ENCODE measurements at regions not wholly inside any gene's neighbourhood (a gene's known extent, or its start where the extent isn't known, plus 50 kb on each side); places are given as distances from the start of the nearest gene placed in this dataset.

- no peak for TF ChIP-seq CTCF (IDR thresholded peaks at IDR 0.05; ENCODE audit: control insufficient read depth, insufficient read depth, low read depth, low read length, missing control alignments)
- DNase-seq (ENCODE audit: low read depth): no peak
These were observed 121.5 kb downstream of the POLR2M start for GRCh38 chr15:57827971-57828370.

GRCh38 chr15:57832183-57832582 is 125.7 kb downstream of the POLR2M start:
- DNase-seq (ENCODE audit: low read depth): no peak
- TF ChIP-seq CTCF (IDR thresholded peaks at IDR 0.05; ENCODE audit: control insufficient read depth, insufficient read depth, low read depth, low read length, missing control alignments): no peak
- H3K4me3 ChIP-seq (ENCODE audit: control insufficient read depth, low read depth, low read length): no peak overlapping the region

More at GRCh38 chr15:57827971-57828370, 121.5 kb downstream of the POLR2M start:
- no peak overlapping the region for H3K4me3 ChIP-seq (ENCODE audit: control insufficient read depth, low read depth, low read length)

- H3K4me3 ChIP-seq (ENCODE audit: control insufficient read depth, low read depth, low read length): no peak overlapping the region
- TF ChIP-seq CTCF (IDR thresholded peaks at IDR 0.05; ENCODE audit: control insufficient read depth, insufficient read depth, low read depth, low read length, missing control alignments): no peak
- no peak for DNase-seq (ENCODE audit: low read depth)
These were observed 128.6 kb downstream of the POLR2M start for GRCh38 chr15:57835119-57835518.

GRCh38 chr15:57849317-57849716 is 142.8 kb downstream of the POLR2M start:
- no peak for DNase-seq (ENCODE audit: low read depth)
- no peak for TF ChIP-seq CTCF (IDR thresholded peaks at IDR 0.05; ENCODE audit: control insufficient read depth, insufficient read depth, low read depth, low read length, missing control alignments)
- no peak overlapping the region for H3K4me3 ChIP-seq (ENCODE audit: control insufficient read depth, low read depth, low read length)

- H3K4me3 ChIP-seq (ENCODE audit: control insufficient read depth, low read depth, low read length): no peak overlapping the region
- no peak for TF ChIP-seq CTCF (IDR thresholded peaks at IDR 0.05; ENCODE audit: control insufficient read depth, insufficient read depth, low read depth, low read length, missing control alignments)
These were observed 148.0 kb downstream of the POLR2M start for GRCh38 chr15:57854531-57854930.

GRCh38 chr15:57857871-57858270 is 151.4 kb downstream of the POLR2M start:
- TF ChIP-seq CTCF (IDR thresholded peaks at IDR 0.05; ENCODE audit: control insufficient read depth, insufficient read depth, low read depth, low read length, missing control alignments): no peak
- H3K4me3 ChIP-seq (ENCODE audit: control insufficient read depth, low read depth, low read length): no peak overlapping the region
- DNase-seq (ENCODE audit: low read depth): no peak

More at GRCh38 chr15:57854531-57854930, 148.0 kb downstream of the POLR2M start:
- DNase-seq (ENCODE audit: low read depth): no peak
